ENCODE measurements at regions not wholly inside any gene's neighbourhood (a gene's known extent, or its start where the extent isn't known, plus 50 kb on each side); places are given as distances from the start of the nearest gene placed in this dataset.

- ATAC-seq = peak; percentile 18; the same call in 1 of the 2 replicates
- in situ Hi-C loops (cut with HindIII; ENCODE audit: low pct_unique_long_range_greater_than_20kb, low sequenced_read_pairs) (no loop called here), intact Hi-C loops (cut with micrococcal nuclease; ENCODE audit: unreplicated experiment) (no loop called here)
- H3K4me1 ChIP-seq (ENCODE audit: control insufficient read depth, insufficient read depth, low read length) = peaks cover 7% of the 10 kb centered on the region
- no peak overlapping the region for H3K27ac ChIP-seq (ENCODE audit: low read length)
- H3K9me3 ChIP-seq (ENCODE audit: control insufficient read depth, insufficient read depth, low read depth, low read length) = peaks cover 11% of the 10 kb centered on the region; the same call in 1 of the 2 replicates
- POLR2A ChIA-PET = no interaction called here
- H3K36me3 ChIP-seq (ENCODE audit: control insufficient read depth, insufficient read depth, low read length) = no peaks in the 10 kb centered on the region
- CTCF ChIA-PET = interaction anchor here (0.7 to 1.2 kb wide), 3 partner anchors 66 to 445 kb away, joined by 3 to 4 read pairs (median 3); no protein-coding TSS in a partner anchor
- BruUV-seq (replicated peaks) = no TSS peak
- no peaks in the 10 kb centered on the region for H3K27me3 ChIP-seq (ENCODE audit: control insufficient read depth, insufficient read depth, low read length)
- H3K4me3 ChIP-seq (ENCODE audit: low read depth in 2 of 2, low read length in 2 of 2) = no peak overlapping the region
- TF ChIP-seq REST (IDR thresholded peaks at IDR 0.05; ENCODE audit: insufficient read depth in 1 of 2, low read depth in 2 of 2, low read length in 1 of 2) (no peak), CTCF (IDR thresholded peaks at IDR 0.05) (no peak), SIN3A (IDR thresholded peaks at IDR 0.05; ENCODE audit: borderline replicate concordance, insufficient read depth, low read depth, low read length) (no peak), POLR2AphosphoS5 (IDR thresholded peaks at IDR 0.05; ENCODE audit: low read depth, low read length) (no peak), TCF7L2 (IDR thresholded peaks at IDR 0.05; ENCODE audit: low read depth, low read length) (no peak)
- no peak for DNase-seq (ENCODE audit: low read depth, low spot score)
These were observed 271.3 kb downstream of the BMP7 start for GRCh38 chr20:56995149-56995548.

DNA sequence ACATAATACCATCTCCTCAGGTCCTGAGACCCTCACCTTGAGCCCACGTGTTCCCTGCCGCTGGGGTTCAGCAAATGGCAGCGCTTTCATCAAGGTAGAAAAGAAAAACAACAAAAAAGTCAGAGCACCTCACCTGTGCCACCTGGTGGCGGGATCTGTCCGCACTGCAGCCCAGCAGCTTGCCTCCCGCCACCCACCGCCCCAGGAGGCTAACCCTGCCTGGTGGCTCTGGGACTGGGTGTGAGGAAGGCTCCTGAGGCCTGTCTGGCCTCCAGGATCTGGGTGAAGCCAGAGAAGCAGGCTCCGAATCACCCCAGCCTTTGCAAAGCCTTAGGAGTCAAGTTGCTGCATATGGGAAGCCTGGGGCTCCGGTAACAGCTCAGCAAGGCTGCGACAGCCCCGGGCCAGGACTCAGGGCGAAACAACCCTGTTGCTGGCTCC is 270.8 kb downstream of the BMP7 start:
- Histone ChIP-seq H3K27me3 (ENCODE audit: control insufficient read depth, insufficient read depth, low read length) (no peaks in the 10 kb centered on the region), H3K4me1 (ENCODE audit: control insufficient read depth, insufficient read depth, low read length) (peaks cover 7% of the 10 kb centered on the region), H3K4me3 (ENCODE audit: low read depth in 2 of 2, low read length in 2 of 2) (no peak overlapping the region), H3K27ac (ENCODE audit: low read length) (no peak overlapping the region), H3K9me3 (ENCODE audit: control insufficient read depth, insufficient read depth, low read depth, low read length) (peaks cover 11% of the 10 kb centered on the region; the same call in 1 of the 2 replicates), H3K36me3 (ENCODE audit: control insufficient read depth, insufficient read depth, low read length) (no peaks in the 10 kb centered on the region)
- DNase-seq (ENCODE audit: low read depth, low spot score) (no peak), ATAC-seq (peak; percentile 84)
- ChIA-PET CTCF (interaction anchor here (0.7 to 1.2 kb wide), 2 partner anchors 65 to 153 kb away, joined by 3 to 4 read pairs; no protein-coding TSS in a partner anchor), POLR2A (no interaction called here)
- intact Hi-C loops (cut with micrococcal nuclease; ENCODE audit: unreplicated experiment) = loop anchor here (2.0 kb wide), 1 partner anchor 445 kb away; no protein-coding TSS in a partner anchor
- TF ChIP-seq CTCF (IDR thresholded peaks at IDR 0.05) (peak; percentile 90), POLR2AphosphoS5 (IDR thresholded peaks at IDR 0.05; ENCODE audit: low read depth, low read length) (no peak)
- in situ Hi-C loops (cut with HindIII; ENCODE audit: low pct_unique_long_range_greater_than_20kb, low sequenced_read_pairs) = no loop called here
- no TSS peak for BruUV-seq (replicated peaks)
